Panc1 (cell line): ENCODE measurements at regions not wholly inside any gene's neighbourhood (a gene's known extent, or its start where the extent isn't known, plus 50 kb on each side); places are given as distances from the start of the nearest gene placed in this dataset.

Source experiments
- CTCF ChIP-seq: fragments of 450-650 bp; IDR thresholded peaks from 2 replicates; pipeline ENCODE4 v1.5.1; 2017; ENCODE audit warnings: mild to moderate bottlenecking
- POLR2AphosphoS5 ChIP-seq: IDR thresholded peaks from 2 replicates; pipeline ENCODE4 v1.6.1; 2012; ENCODE audit warnings: mild to moderate bottlenecking, low read depth, low read length, moderate library complexity
- REST ChIP-seq, 2 experiments: IDR thresholded peaks; 2 replicates each; pipeline ENCODE4 v1.6.1; 2011 to 2012; ENCODE audit warnings: low read depth in 2 of 2, control low read depth in 1 of 2, low read length in 1 of 2, mild to moderate bottlenecking in 1 of 2, moderate library complexity in 1 of 2; ENCODE audit not compliant: insufficient read depth in 1 of 2

GRCh38 chr3:36063992-36064391 is 316.3 kb upstream of the STAC start:
- TF ChIP-seq CTCF, result no peak
- TF ChIP-seq POLR2AphosphoS5, result no peak
- TF ChIP-seq REST (IDR thresholded peaks at IDR 0.05; ENCODE audit: insufficient read depth in 1 of 2, low read depth in 2 of 2, low read length in 1 of 2), result no peak
